ENCODE measurements at regions not wholly inside any gene's neighbourhood (a gene's known extent, or its start where the extent isn't known, plus 50 kb on each side); places are given as distances from the start of the nearest gene placed in this dataset.

GRCh38 chr15:79562403-79562815, 130.3 kb downstream of the MINAR1 start:
- no peak overlapping the region for H2AK5ac ChIP-seq (ENCODE audit: insufficient read length, low read length)

More at GRCh38 chr15:79562403-79562815, 130.3 kb downstream of the MINAR1 start:
- WGBS (ENCODE audit: extremely low coverage, insufficient read length, low lambda C conversion rate) = no CpG with 5 or more reads among the region's 14 CpGs
- Histone ChIP-seq H3K9me3 (ENCODE audit: control insufficient read depth, low read depth, low read length) (no peaks in the 10 kb centered on the region), H4K20me1 (ENCODE audit: control insufficient read depth, insufficient read depth, insufficient read length) (no peaks in the 10 kb centered on the region), H3K4ac (ENCODE audit: low read depth, low read length) (no peak overlapping the region), H2BK5ac (ENCODE audit: insufficient read length, low read length) (no peak overlapping the region), H2BK120ac (ENCODE audit: low read depth, low read length, poor library complexity, severe bottlenecking) (no peak overlapping the region), H3K79me1 (ENCODE audit: insufficient read depth, low read depth, low read length, poor library complexity, severe bottlenecking) (no peaks in the 10 kb centered on the region), H2BK20ac (ENCODE audit: low read depth, low read length, poor library complexity, severe bottlenecking) (no peak overlapping the region), H3K56ac (ENCODE audit: insufficient read length, low read depth, low read length) (no peak overlapping the region), H3K18ac (ENCODE audit: insufficient read length, low read depth, low read length) (no peak overlapping the region), H3K9ac (ENCODE audit: extremely low read depth, insufficient read length, low read length) (no peak overlapping the region), H2AFZ (ENCODE audit: low read length) (no peak overlapping the region), H3K27ac (ENCODE audit: insufficient read length, low read depth, low read length) (no peak overlapping the region), H4K91ac (ENCODE audit: insufficient read length, low read depth, low read length) (no peak overlapping the region), H3K27me3 (ENCODE audit: insufficient read depth, low read length) (no peaks in the 10 kb centered on the region), H4K5ac (ENCODE audit: insufficient read length, low read depth, low read length) (no peak overlapping the region), H3K14ac (ENCODE audit: insufficient read depth, low read length) (no peak overlapping the region), H3K23ac (ENCODE audit: insufficient read length, low read depth, low read length) (no peak overlapping the region), H3K79me2 (ENCODE audit: insufficient read depth, low read length) (no peaks in the 10 kb centered on the region), H3K4me2 (ENCODE audit: insufficient read depth, insufficient read length, low read length) (no peak overlapping the region), H4K8ac (replicated peaks; ENCODE audit: insufficient read length, low read depth, low read length) (no peak overlapping the region), H3K23me2 (ENCODE audit: insufficient read length, low read depth, low read length, poor library complexity, severe bottlenecking) (no peaks in the 10 kb centered on the region), H3K4me1 (ENCODE audit: insufficient read depth, low read length) (no peaks in the 10 kb centered on the region), H2BK12ac (ENCODE audit: insufficient read length, low read depth, low read length) (no peak overlapping the region), H3T11ph (ENCODE audit: low read length) (no peak overlapping the region), H2BK15ac (ENCODE audit: low read depth, low read length) (no peak overlapping the region)
- TF ChIP-seq CTCF (conservative IDR thresholded peaks at IDR 0.05) = no peak
- Mint-ChIP-seq H3K36me3 (ENCODE audit: insufficient read depth in 1 of 3, low read depth in 3 of 3) (no peaks in the 10 kb centered on the region), H3K4me3 (no peak overlapping the region), H3K4me1 (no peaks in the 10 kb centered on the region), H3K9me3 (peaks cover 0 to 4% of the 10 kb centered on the region in 2 experiments; a peak in 3 of 5 replicates), H3K27ac (no peak overlapping the region), H3K27me3 (ENCODE audit: low read depth) (peaks cover 10% of the 10 kb centered on the region)
- no peak for DNase-seq
